Astrocyte of the spinal cord (primary cell): ENCODE measurements at regions not wholly inside any gene's neighbourhood (a gene's known extent, or its start where the extent isn't known, plus 50 kb on each side); places are given as distances from the start of the nearest gene placed in this dataset.
A peak's percentile ranks its signal among the peaks of the same experiment; 100 is the strongest.
"Not testable (repeated sequence)": the region's sequence is repeated elsewhere in the genome, so short reads cannot be mapped to it uniquely, and the experiment has no call there.

Source experiments
- DNase-seq: peaks from one replicate; pipeline ENCODE4 v3.0.0; 2011; ENCODE audit warnings: low read depth, low spot score
- H3K4me3 ChIP-seq: 2 replicates; pipeline ENCODE4 v1.5.1; 2011; ENCODE audit warnings: low read depth, mild to moderate bottlenecking, low read length, moderate library complexity
- CTCF ChIP-seq: IDR thresholded peaks from 2 replicates; pipeline ENCODE4 v1.5.1; 2012; ENCODE audit warnings: low read depth, mild to moderate bottlenecking, low read length, inconsistent platforms
- in situ Hi-C: cut with HindIII; loops from 2 replicates; pipeline ENCODE4 v1.10.0; 2017; ENCODE audit warnings: low sequenced_read_pairs

GRCh38 chrX:52271206-52271605 lies 86.5 kb downstream of the MAGED4 start:
- no peak overlapping the region for H3K4me3 ChIP-seq
- in situ Hi-C loops, result no loop called here
- DNase-seq, result no peak
- peak; percentile 37 for TF ChIP-seq CTCF

- in situ Hi-C loops, result no loop called here
- no peak for DNase-seq
- no peak overlapping the region for H3K4me3 ChIP-seq
- no peak for TF ChIP-seq CTCF
These were observed 91.2 kb upstream of the XAGE2 start for GRCh38 chrX:52277666-52278065.

- H3K4me3 ChIP-seq, result no peak overlapping the region
- DNase-seq, result no peak
- in situ Hi-C loops, result no loop called here
- no peak for TF ChIP-seq CTCF
These were observed 88.0 kb upstream of the XAGE2 start for GRCh38 chrX:52280812-52281211.

- TF ChIP-seq CTCF, result no peak
- in situ Hi-C loops, result no loop called here
- no peak overlapping the region for H3K4me3 ChIP-seq
- DNase-seq, result no peak
These were observed 84.0 kb upstream of the XAGE2 start for GRCh38 chrX:52284865-52285264.

- in situ Hi-C loops, H3K4me3 ChIP-seq, DNase-seq: not testable (repeated sequence)
These were observed 69.9 kb upstream of the XAGE2 start for GRCh38 chrX:52298968-52299367.

GRCh38 chrX:52308532-52308931 lies 60.3 kb upstream of the XAGE2 start:
- DNase-seq, in situ Hi-C loops, H3K4me3 ChIP-seq: not testable (repeated sequence)
